ENCODE measurements at regions not wholly inside any gene's neighbourhood (a gene's known extent, or its start where the extent isn't known, plus 50 kb on each side); places are given as distances from the start of the nearest gene placed in this dataset.

DNA sequence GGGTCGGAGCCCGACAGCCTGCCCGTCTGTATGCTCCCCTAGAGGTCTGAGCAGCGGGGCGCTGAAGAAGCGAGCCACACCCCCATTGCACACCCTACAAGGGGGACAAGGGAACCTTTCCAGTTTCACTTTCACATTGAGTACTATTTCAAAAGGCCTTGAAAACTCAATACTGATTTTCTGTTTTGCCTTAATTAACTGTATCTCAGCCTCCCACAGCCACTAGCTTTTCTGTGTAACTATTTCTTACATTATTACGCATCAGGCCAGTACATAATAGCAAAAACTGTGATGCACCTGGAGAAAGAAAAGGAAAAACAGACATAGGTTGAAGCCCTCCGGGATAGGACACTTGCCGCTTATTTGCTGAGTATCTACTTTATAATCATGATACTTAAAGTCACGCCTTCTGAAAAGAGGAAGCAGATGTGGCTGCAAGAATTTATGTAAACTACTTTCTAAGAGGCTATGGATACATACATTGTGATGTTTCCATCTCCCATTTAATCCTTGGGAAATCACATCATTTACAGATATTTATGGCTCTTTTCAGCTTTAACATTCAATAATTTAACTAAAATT lies 1719.5 kb downstream of the MRPL39 start:
- no peak for TF ChIP-seq MAX (IDR thresholded peaks at IDR 0.05)
- TF ChIP-seq, protein P1, sequence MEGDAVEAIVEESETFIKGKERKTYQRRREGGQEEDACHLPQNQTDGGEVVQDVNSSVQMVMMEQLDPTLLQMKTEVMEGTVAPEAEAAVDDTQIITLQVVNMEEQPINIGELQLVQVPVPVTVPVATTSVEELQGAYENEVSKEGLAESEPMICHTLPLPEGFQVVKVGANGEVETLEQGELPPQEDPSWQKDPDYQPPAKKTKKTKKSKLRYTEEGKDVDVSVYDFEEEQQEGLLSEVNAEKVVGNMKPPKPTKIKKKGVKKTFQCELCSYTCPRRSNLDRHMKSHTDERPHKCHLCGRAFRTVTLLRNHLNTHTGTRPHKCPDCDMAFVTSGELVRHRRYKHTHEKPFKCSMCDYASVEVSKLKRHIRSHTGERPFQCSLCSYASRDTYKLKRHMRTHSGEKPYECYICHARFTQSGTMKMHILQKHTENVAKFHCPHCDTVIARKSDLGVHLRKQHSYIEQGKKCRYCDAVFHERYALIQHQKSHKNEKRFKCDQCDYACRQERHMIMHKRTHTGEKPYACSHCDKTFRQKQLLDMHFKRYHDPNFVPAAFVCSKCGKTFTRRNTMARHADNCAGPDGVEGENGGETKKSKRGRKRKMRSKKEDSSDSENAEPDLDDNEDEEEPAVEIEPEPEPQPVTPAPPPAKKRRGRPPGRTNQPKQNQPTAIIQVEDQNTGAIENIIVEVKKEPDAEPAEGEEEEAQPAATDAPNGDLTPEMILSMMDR (IDR thresholded peaks at IDR 0.05; ENCODE audit: low read depth, low read length, missing input control) = no peak
- no peak for TF ChIP-seq HNF4A (conservative IDR thresholded peaks at IDR 0.05)
- TF ChIP-seq SP1 (IDR thresholded peaks at IDR 0.05) = no peak
- no peak for TF ChIP-seq NR2F2 (IDR thresholded peaks at IDR 0.05)
- no peak for TF ChIP-seq RAD21 (IDR thresholded peaks at IDR 0.05)
